Endothelial cell of umbilical vein (primary cell): ENCODE measurements at regions not wholly inside any gene's neighbourhood (a gene's known extent, or its start where the extent isn't known, plus 50 kb on each side); places are given as distances from the start of the nearest gene placed in this dataset.

ENCODE experiments used
- BruUV-seq: library from RNA; stranded (reverse); fragments of 400-500 nt; replicated peaks from 2 replicates; lab custom pipeline; 2021; lab: Mats Ljungman, UMichigan
- CTCF ChIA-PET: fragments of 300-600, 350-600 bp; sonication (Branson Sonifier 250); formaldehyde crosslinking; loops from one replicate; lab custom pipeline; 2021; ENCODE audit warnings: antibody characterized with exemption, inconsistent platforms; lab: Charles Lee
- POLR2A ChIA-PET: fragments of 300-600, 350-600 bp; sonication (Branson Sonifier 250); formaldehyde crosslinking; loops from one replicate; lab custom pipeline; 2021; ENCODE audit warnings: antibody characterized with exemption, inconsistent platforms; lab: Charles Lee
- DNase-seq: peaks from one replicate; pipeline ENCODE4 v3.0.0-alpha.2; 2011; ENCODE audit warnings: low read depth, low spot score
- FAIRE-seq: peaks from 2 replicates; lab custom pipeline; 2011; peaks lifted over from hg19 to GRCh38; lab: Jason Lieb, UNC
- H2AFZ ChIP-seq: 2 replicates; pipeline ENCODE4 v1.6.0; 2012; ENCODE audit warnings: low read depth, low read length, control low read depth, inconsistent platforms
- H3K27ac ChIP-seq: 2 replicates; pipeline ENCODE4 v1.5.1; 2011; ENCODE audit warnings: low read depth, mild to moderate bottlenecking, control low read depth, low read length, moderate library complexity; ENCODE audit not compliant: insufficient read depth
- H3K27me3 ChIP-seq, 2 experiments: 2 replicates each; pipeline versions ENCODE4 v1.6.0 to v1.6.1; 2011; ENCODE audit warnings: low read length in 2 of 2, mixed read lengths in 1 of 2; ENCODE audit not compliant: control insufficient read depth in 2 of 2, insufficient read depth in 2 of 2
- H3K36me3 ChIP-seq, 2 experiments: 2 replicates in 1 of 2; 3 replicates in 1 of 2; pipeline ENCODE4 v1.5.1; 2011; ENCODE audit warnings: low read length in 2 of 2, mild to moderate bottlenecking in 1 of 2, moderate library complexity in 1 of 2; ENCODE audit not compliant: control insufficient read depth in 2 of 2, insufficient read depth in 2 of 2; ENCODE audit errors: extremely low read depth in 1 of 2
- H3K4me1 ChIP-seq: 3 replicates; pipeline ENCODE4 v1.5.1; 2011; ENCODE audit warnings: mild to moderate bottlenecking, low read length; ENCODE audit not compliant: control insufficient read depth, insufficient read depth; ENCODE audit errors: extremely low read depth
- H3K4me2 ChIP-seq: 2 replicates; pipeline ENCODE4 v1.6.1; 2011; ENCODE audit warnings: low read length, control low read depth, mixed read lengths; ENCODE audit not compliant: insufficient read depth
- H3K4me3 ChIP-seq, 3 experiments: fragments of 200-600 bp in 1 of 3; sonication (generic), shearing (Covaris generic) in 1 of 3; replicated peaks in 1 of 3; 2 replicates each; pipeline ENCODE4 v1.5.1; 2011 to 2016; ENCODE audit warnings: control low read depth in 3 of 3, low read length in 3 of 3, mild to moderate bottlenecking in 2 of 3, inconsistent platforms in 1 of 3, low read depth in 1 of 3, moderate library complexity in 1 of 3; ENCODE audit not compliant: insufficient read depth in 1 of 3
- H3K79me2 ChIP-seq: 2 replicates; pipeline ENCODE4 v1.6.0; 2012; ENCODE audit warnings: low read length, inconsistent platforms; ENCODE audit not compliant: control insufficient read depth, insufficient read depth
- H3K9ac ChIP-seq: replicated peaks from 2 replicates; pipeline ENCODE3; 2011; ENCODE audit warnings: low read length, control low read depth; ENCODE audit not compliant: insufficient read depth; ENCODE audit errors: extremely low read depth
- H3K9me1 ChIP-seq: replicated peaks from 3 replicates; pipeline ENCODE4 v1.6.0; 2011; ENCODE audit warnings: mild to moderate bottlenecking, low read length; ENCODE audit not compliant: control insufficient read depth, insufficient read depth; ENCODE audit errors: extremely low read depth
- H3K9me3 ChIP-seq: replicated peaks from 2 replicates; pipeline ENCODE4 v1.5.1; 2012; ENCODE audit warnings: low read length, inconsistent platforms; ENCODE audit not compliant: control insufficient read depth, insufficient read depth
- H4K20me1 ChIP-seq: replicated peaks from 2 replicates; pipeline ENCODE3; 2011; ENCODE audit warnings: mild to moderate bottlenecking, low read length; ENCODE audit not compliant: control insufficient read depth, insufficient read depth; ENCODE audit errors: extremely low read depth
- EZH2 ChIP-seq: IDR thresholded peaks from 2 replicates; pipeline ENCODE4 v1.6.1; 2012; ENCODE audit warnings: borderline replicate concordance, low read depth, mild to moderate bottlenecking, moderate library complexity, low read length, inconsistent platforms; ENCODE audit not compliant: severe bottlenecking
- FOS ChIP-seq: IDR thresholded peaks from 2 replicates; pipeline ENCODE4 v1.6.1; 2011; ENCODE audit warnings: mild to moderate bottlenecking, low read length, moderate library complexity, borderline replicate concordance; ENCODE audit not compliant: insufficient read depth
- GATA2 ChIP-seq: IDR thresholded peaks from 2 replicates; pipeline ENCODE4 v1.7.0; 2011; ENCODE audit warnings: low read depth, mild to moderate bottlenecking, moderate library complexity, mixed read lengths, low read length; ENCODE audit not compliant: insufficient read length, insufficient read depth
- JUN ChIP-seq: IDR thresholded peaks from 2 replicates; pipeline ENCODE4 v1.6.1; 2011; ENCODE audit warnings: borderline replicate concordance, low read depth; ENCODE audit not compliant: insufficient read length, insufficient read depth
- MYC ChIP-seq: IDR thresholded peaks from one replicate; pipeline ENCODE4 v1.6.1; 2011; ENCODE audit warnings: mild to moderate bottlenecking, low read depth, low read length
- POLR2A ChIP-seq: IDR thresholded peaks from 2 replicates; pipeline ENCODE4 v1.6.1; 2012; ENCODE audit warnings: low read depth, mild to moderate bottlenecking, control low read depth, low read length
- POLR2AphosphoS5 ChIP-seq: IDR thresholded peaks from 2 replicates; pipeline ENCODE4 v1.6.1; 2012; ENCODE audit warnings: low read depth, mild to moderate bottlenecking, control low read depth, low read length, moderate library complexity; ENCODE audit not compliant: insufficient read depth
- dilution Hi-C: fragments of 300-500 bp; cut with MboI; formaldehyde crosslinking; loops from one replicate; pipeline ENCODE4 v1.15.0; 2019; ENCODE audit warnings: low sequenced_read_pairs; ENCODE audit not compliant: extremely low pct_ligation_motif_present
- intact Hi-C: fragments of 100-400 bp; cut with micrococcal nuclease; formaldehyde crosslinking; loops from one replicate; pipeline ENCODE4 v1.10.0; 2022
- TF ChIP-seq, protein P1 (sequence below): IDR thresholded peaks from 2 replicates; pipeline ENCODE4 v1.6.1; 2011; ENCODE audit not compliant: insufficient read depth, insufficient read length
- TF ChIP-seq, protein P2 (sequence below), 2 donors: IDR thresholded peaks; 1 replicate in 1 of 2; 2 replicates in 1 of 2; pipeline ENCODE4 v1.5.1; 2011; ENCODE audit warnings: low read length in 2 of 2, mild to moderate bottlenecking in 2 of 2, moderate library complexity in 2 of 2, control low read depth in 1 of 2, inconsistent platforms in 1 of 2, low read depth in 1 of 2; ENCODE audit not compliant: insufficient read depth in 1 of 2; ENCODE audit errors: extremely low read depth in 1 of 2

DNA sequence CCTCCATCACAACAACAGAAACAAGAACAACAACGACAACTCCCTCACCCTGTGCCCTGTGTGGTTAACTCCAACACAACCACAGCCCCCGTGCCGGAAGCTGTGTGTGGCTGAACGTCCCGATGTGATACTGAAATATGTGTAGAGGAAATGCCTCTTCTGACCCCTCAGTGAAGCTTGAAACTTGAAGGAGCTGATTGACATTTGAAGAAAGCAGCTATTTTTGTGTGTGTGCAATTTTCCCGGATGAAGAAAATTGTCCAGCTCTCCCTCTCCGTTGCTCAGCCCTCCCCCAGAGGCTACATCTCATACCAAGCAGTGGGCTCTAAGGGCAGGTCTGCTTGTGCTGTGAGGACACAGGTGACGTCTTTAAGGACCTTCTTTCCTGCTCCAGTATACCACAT is 173.8 kb downstream of the ICOS start:
- FAIRE-seq (peak; percentile 92), DNase-seq (peak; percentile 84)
- intact Hi-C loops, result loop anchor here (1.0 to 10.0 kb wide), 8 partner anchors 83 to 1657 kb away; no protein-coding TSS in a partner anchor
- Histone ChIP-seq H3K4me1 (peaks cover 67% of the 10 kb centered on the region), H3K36me3 (no peaks in the 10 kb centered on the region), H3K4me2 (peak overlapping the region; percentile 47), H3K9me1 (no peaks in the 10 kb centered on the region), H4K20me1 (no peaks in the 10 kb centered on the region), H2AFZ (no peak overlapping the region), H3K27me3 (no peaks in the 10 kb centered on the region), H3K4me3 (no peak overlapping the region), H3K27ac (peak overlapping the region; percentile 74), H3K9ac (peak overlapping the region; percentile 33), H3K79me2 (no peaks in the 10 kb centered on the region), H3K9me3 (no peaks in the 10 kb centered on the region)
- TF ChIP-seq POLR2A (peak; percentile 87), JUN (peak; percentile 54), MYC (no peak), GATA2 (peak; percentile 89), POLR2AphosphoS5 (peak; percentile 98), EZH2 (no peak), FOS (no peak)
- TF ChIP-seq, protein P1, sequence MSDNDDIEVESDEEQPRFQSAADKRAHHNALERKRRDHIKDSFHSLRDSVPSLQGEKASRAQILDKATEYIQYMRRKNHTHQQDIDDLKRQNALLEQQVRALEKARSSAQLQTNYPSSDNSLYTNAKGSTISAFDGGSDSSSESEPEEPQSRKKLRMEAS, result no peak
- TF ChIP-seq, protein P2, sequence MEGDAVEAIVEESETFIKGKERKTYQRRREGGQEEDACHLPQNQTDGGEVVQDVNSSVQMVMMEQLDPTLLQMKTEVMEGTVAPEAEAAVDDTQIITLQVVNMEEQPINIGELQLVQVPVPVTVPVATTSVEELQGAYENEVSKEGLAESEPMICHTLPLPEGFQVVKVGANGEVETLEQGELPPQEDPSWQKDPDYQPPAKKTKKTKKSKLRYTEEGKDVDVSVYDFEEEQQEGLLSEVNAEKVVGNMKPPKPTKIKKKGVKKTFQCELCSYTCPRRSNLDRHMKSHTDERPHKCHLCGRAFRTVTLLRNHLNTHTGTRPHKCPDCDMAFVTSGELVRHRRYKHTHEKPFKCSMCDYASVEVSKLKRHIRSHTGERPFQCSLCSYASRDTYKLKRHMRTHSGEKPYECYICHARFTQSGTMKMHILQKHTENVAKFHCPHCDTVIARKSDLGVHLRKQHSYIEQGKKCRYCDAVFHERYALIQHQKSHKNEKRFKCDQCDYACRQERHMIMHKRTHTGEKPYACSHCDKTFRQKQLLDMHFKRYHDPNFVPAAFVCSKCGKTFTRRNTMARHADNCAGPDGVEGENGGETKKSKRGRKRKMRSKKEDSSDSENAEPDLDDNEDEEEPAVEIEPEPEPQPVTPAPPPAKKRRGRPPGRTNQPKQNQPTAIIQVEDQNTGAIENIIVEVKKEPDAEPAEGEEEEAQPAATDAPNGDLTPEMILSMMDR (IDR thresholded peaks at IDR 0.05; ENCODE audit: extremely low read depth in 1 of 2, insufficient read depth in 1 of 2, low read depth in 1 of 2, low read length in 2 of 2), result no peak
- no TSS peak for BruUV-seq
- CTCF ChIA-PET, result interaction anchor here (0.7 to 3.5 kb wide), 15 partner anchors 24 to 1837 kb away, joined by 3 to 36 read pairs (median 5); no protein-coding TSS in a partner anchor
- POLR2A ChIA-PET, result interaction anchor here (2.2 kb wide), 1 partner anchor 1572 kb away, joined by 11 read pairs; the partner anchor contains the start of gene NRP2
- dilution Hi-C loops, result no loop called here
